Sigmoid colon (tissue), 4 donors: ENCODE measurements at regions not wholly inside any gene's neighbourhood (a gene's known extent, or its start where the extent isn't known, plus 50 kb on each side); places are given as distances from the start of the nearest gene placed in this dataset.
"Not testable (repeated sequence)": the region's sequence is repeated elsewhere in the genome, so short reads cannot be mapped to it uniquely, and the experiment has no call there.

ENCODE experiments used
- CTCF ChIP-seq, 4 experiments: fragments of 450-650 bp in 3 of 4; fragments of 200-600 bp in 1 of 4; IDR thresholded peaks; one replicate each; pipeline ENCODE4 v1.5.1; 2016 to 2019; ENCODE audit warnings: antibody characterized with exemption in 4 of 4, mild to moderate bottlenecking in 3 of 4, moderate library complexity in 2 of 4
- POLR2A ChIP-seq, 2 donors: fragments of 450-650 bp; IDR thresholded peaks; one replicate each; pipeline ENCODE4 v1.6.1; 2016; ENCODE audit warnings: antibody characterized with exemption in 2 of 2, mild to moderate bottlenecking in 2 of 2, moderate library complexity in 2 of 2
- POLR2AphosphoS5 ChIP-seq, 4 donors: sonication (generic); formaldehyde crosslinking; IDR thresholded peaks; one replicate each; pipeline ENCODE4 v1.6.1; 2017; ENCODE audit warnings: antibody characterized with exemption in 4 of 4

DNA sequence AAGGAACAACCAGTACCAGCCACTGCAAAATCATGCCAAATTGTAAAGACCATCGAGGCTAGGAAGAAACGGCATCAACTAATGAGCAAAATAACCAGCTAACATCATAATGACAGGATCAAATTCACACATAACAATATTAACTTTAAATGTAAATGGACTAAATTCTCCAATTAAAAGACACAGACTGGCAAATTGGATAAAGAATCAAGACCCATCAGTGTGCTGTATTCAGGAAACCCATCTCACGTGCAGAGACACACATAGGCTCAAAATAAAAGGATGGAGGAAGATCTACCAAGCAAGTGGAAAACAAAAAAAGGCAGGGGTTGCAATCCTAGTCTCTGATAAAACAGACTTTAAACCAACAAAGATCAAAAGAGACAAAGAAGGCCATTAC, 97.6 kb downstream of the GPX5 start:
- TF ChIP-seq CTCF, POLR2AphosphoS5, POLR2A (IDR thresholded peaks at IDR 0.05): not testable (repeated sequence)
